PC-9 (cell line): ENCODE measurements at regions not wholly inside any gene's neighbourhood (a gene's known extent, or its start where the extent isn't known, plus 50 kb on each side); places are given as distances from the start of the nearest gene placed in this dataset.

Source experiments
- CTCF ChIP-seq: fragments of 200-600 bp; sonication (generic); conservative IDR thresholded peaks from 2 replicates; pipeline ENCODE4 v1.6.1; 2017; ENCODE audit warnings: mixed run types, antibody characterized with exemption, mild to moderate bottlenecking, moderate library complexity
- EZH2 ChIP-seq: fragments of 200-600 bp; sonication (generic); IDR thresholded peaks from 2 replicates; pipeline ENCODE4 v1.8.0; 2017; ENCODE audit warnings: antibody characterized with exemption, low read depth

DNA sequence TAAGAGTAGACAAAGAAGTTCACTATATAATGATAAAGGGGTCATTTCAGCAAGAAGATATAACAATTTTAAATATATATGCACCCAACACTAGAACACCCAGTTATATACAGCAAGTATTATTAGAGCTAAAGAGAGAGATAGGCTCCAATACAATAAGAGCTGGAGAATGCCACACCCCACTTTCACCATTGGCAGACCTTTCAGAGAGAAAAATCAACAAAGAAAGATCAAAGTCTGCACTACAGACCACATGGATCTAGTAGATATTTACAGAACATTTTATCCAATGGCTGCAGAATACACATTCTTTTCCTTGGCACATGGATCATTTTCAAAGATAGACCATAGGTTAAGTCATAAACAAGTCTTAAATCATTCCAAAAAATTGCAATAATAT, 479.7 kb upstream of the DIAPH2 start:
- TF ChIP-seq EZH2 (no peak), CTCF (no peak)
